HG03196 (cell line): ENCODE measurements at regions not wholly inside any gene's neighbourhood (a gene's known extent, or its start where the extent isn't known, plus 50 kb on each side); places are given as distances from the start of the nearest gene placed in this dataset.
"Not testable (repeated sequence)": the region's sequence is repeated elsewhere in the genome, so short reads cannot be mapped to it uniquely, and the experiment has no call there.

ENCODE experiments used
- ATAC-seq: cut with Tn5 transposase; IDR thresholded peaks from one replicate; pipeline ENCODE4 v1.9.1; 2021; ENCODE audit not compliant: unreplicated experiment

GRCh38 chr3:5929027-5929426, 741.5 kb downstream of the EDEM1 start:
- ATAC-seq = no peak

DNA sequence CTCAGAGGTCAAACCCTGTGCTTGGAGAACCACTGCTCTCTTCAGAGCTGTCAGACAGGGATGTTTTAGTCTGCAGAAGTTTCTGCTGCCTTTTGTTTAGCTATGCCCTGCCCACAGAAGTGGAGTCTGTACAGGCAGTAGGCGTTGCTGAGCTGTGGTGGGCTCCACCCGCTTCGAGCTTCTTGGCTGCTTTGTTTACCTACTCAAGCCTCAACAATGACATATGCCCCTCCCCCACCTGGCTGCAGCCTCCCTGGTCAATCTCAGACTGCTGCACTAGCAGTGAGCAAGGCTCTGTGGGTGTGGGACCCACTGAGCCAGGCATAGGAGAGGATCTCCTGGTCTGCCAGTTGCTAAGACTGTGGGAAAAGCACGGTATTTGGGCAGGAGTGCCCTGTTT, 756.6 kb downstream of the EDEM1 start:
- ATAC-seq = not testable (repeated sequence)

GRCh38 chr3:5948084-5948483, 760.6 kb downstream of the EDEM1 start:
- no peak for ATAC-seq

DNA sequence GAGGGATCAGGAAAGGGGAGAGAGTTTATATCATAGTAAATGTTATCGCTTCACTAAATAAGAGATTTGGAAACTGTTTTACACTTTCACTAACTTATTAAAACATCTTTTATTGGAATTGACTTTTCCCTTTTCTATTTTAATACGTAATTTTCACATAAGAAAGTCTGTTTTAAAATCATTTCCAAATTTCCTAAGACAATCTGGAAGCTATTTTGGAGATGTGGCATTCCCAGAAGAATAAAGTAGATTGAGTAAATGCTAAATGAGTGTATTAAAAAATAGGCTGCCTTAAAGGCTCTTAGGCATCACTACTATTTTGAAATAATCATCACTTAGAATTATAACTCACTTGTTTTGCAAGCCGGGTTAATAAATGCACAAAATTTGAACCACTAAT, 763.5 kb downstream of the EDEM1 start:
- ATAC-seq = no peak

- ATAC-seq = no peak
These were observed 785.1 kb downstream of the EDEM1 start for GRCh38 chr3:5972586-5972985.

GRCh38 chr3:5974630-5975322, 787.3 kb downstream of the EDEM1 start:
- ATAC-seq = no peak

- ATAC-seq = no peak
These were observed 789.8 kb downstream of the EDEM1 start for GRCh38 chr3:5977331-5977730.

DNA sequence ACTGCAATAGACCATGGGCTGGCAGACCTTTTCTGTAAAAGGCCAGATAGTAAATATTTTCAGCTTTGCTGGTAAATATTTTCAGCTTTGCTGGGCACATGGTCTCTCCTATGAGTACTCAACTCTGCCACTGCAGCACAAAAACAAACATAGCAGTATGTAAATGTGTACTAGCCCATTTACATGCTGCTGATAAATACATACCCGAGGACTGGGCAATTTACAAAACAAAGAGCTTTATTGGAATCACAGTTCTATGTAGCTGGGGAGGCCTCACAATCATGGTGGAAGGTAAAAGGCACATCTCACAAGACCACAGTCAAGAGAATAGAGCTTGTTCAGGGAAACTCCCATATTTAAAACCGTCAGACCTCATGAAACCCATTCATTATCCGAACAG, 793.0 kb downstream of the EDEM1 start:
- no peak for ATAC-seq

DNA sequence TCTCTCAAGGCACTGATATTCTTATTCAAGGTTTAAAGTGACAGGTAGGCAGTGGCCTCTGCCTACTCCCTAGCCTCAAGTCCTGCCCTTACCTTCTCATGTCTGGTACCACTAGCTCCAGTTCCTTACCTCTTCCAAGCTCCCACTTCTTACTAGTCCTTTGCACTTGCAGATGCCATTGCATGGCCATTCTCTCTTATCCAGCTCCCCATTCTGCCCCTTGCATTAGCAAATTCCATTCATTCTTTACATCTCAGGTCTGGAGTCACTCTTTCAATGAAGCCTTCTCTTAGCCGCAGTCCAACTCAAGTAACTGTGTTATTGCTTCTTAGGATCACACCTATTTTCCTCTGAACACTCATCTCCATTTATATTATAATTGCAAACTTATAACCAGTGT, 807.1 kb downstream of the EDEM1 start:
- no peak for ATAC-seq

- no peak for ATAC-seq
These were observed 830.9 kb downstream of the EDEM1 start for GRCh38 chr3:6018456-6018855.

DNA sequence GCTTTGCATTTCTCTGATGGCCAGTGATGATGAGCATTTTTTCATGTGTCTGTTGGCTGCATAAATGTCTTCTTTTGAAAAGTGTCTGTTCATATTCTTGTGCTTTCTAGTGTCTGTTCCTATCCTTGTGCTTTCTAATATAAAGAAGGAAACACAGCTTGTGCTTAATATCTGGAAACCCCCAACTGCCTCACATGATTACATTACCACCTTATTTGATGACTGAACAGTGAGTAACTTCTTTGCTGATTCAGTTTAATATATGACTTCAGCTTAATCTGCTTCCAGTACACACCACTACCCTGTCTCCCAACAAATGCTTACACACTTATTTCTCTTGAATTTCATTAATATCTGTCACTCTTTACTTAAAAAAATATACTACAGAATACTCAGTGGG, 835.1 kb downstream of the EDEM1 start:
- no peak for ATAC-seq

GRCh38 chr3:6025032-6025431, 835.9 kb upstream of the GRM7 start:
- no peak for ATAC-seq

DNA sequence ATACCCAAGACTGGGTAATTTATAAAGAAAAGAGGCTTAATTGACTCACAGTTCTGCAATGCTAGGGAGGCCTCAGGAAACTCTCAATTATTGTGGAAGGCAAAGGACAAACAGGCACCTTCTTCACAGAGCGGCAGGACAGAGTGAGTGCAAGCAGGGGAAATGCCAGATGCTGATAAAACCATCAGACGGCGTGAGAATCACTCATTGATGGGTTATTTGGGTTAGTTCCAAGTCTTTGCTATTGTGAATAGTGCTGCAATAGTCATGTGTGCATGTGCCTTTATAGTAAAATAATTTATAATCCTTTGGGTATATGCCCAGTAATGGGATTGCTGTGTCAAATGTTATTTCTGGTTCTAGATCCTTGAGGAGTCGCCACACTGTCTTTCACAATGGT, 830.3 kb upstream of the GRM7 start:
- not testable (repeated sequence) for ATAC-seq

DNA sequence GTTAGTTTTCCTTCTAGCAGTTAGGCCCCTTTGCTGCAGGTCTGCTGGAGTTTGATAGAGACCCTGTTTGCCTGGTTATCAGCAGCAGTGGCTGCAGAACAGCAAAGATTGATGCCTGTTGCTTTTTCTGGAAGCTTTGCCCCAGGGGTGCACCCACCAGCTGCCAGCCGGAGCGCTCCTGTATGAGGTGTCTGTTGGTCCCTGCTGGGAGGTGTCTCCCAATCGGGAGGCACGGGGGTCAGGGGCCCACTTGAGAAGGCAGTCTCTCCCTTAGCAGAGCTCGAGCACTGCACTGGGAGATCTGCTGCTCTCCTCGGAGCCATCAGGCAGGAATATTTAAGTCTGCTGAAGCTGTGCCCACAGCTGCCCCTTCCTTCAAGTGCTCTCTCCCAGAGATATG, 825.3 kb upstream of the GRM7 start:
- no peak for ATAC-seq

- ATAC-seq = no peak
These were observed 820.9 kb upstream of the GRM7 start for GRCh38 chr3:6039971-6040370.

DNA sequence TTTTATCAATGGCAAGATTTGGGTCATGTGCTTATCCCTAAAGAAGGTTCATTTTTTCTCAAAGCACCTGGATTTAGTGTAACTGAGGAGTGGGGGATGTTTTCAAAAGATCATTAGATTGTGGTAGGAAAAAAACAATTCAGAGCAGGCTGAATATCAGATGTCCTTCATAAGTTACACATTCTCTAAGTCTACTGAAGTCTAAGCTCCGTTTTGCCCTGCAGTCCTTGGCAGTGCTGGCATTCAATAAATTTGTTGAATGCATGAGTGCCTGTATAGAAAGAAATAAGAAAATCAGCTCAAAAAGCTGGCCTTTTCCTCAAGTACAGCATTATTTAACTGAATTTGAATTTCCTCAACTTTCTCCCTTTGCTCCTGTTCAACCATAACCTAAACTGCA, 819.0 kb upstream of the GRM7 start:
- ATAC-seq = no peak

DNA sequence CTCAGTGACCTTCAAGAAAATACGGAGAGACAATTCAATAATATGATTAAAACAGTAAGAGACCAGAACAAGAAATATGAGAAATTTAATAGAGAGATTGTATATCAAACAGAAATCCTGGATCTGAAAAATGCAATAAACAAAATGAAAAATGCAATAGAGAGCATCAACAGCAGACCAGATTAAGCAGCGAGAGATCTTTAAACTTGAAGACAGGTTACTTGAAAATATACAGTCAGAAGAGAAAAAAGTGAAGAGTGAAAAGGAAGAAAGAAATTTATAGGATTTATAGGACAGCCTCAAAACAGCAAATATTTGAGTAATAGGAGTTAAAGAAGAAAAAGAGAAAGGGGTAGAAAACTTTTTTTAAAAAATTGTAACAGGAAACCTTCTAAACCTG, 813.9 kb upstream of the GRM7 start:
- ATAC-seq = no peak

- no peak for ATAC-seq
These were observed 800.7 kb upstream of the GRM7 start for GRCh38 chr3:6060251-6060650.

DNA sequence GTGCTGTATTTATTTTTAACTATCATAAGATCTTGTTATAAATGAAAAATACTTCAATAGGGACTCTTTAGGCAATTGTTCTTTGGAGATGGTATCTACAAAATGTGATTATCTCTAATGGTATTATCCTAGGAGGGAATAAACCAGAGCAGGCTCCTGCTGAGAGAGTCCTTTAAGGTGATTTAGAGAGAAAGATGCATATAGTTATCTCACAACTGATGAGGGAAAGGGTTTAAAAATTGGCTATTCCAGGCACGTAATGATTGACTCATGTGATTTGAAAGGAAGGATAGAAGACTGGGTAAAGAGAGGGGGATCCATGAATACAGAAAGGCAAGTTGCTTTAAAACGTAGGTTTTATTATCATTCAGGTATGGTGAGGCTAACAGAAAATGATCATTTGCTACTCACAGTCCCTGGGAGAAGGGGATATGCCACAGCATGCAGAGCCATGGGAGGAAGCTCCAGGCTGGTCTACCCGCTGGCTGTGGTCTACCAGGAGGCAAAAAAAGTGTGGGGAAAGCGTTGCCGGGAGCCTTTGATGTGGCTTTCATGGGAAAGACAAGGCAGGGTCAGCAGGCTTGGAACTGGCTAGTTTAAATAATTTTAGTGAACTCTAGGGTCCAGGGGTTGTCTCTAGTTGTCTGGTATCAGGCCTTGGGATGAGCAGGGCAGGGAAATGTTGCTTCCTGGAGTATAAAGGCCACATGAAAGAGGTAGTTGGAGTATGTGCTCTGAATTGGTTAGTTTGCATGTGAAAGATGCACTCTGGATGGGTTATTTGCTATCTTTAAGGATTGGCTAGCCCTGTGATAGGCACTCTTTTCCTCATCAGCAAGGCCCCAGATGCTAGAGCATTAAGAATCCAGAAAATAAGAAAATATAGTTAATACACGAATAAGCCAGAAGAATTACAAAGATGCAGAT, 798.4 kb upstream of the GRM7 start:
- no peak for ATAC-seq

GRCh38 chr3:6066397-6066796, 794.5 kb upstream of the GRM7 start:
- ATAC-seq = no peak

- not testable (repeated sequence) for ATAC-seq
These were observed 793.9 kb upstream of the GRM7 start for GRCh38 chr3:6066868-6067578.

GRCh38 chr3:6074952-6075351, 786.0 kb upstream of the GRM7 start:
- ATAC-seq = no peak
